ENCODE measurements at regions not wholly inside any gene's neighbourhood (a gene's known extent, or its start where the extent isn't known, plus 50 kb on each side); places are given as distances from the start of the nearest gene placed in this dataset.

- TF ChIP-seq CTCF (IDR thresholded peaks at IDR 0.05) (no peak), POLR2A (IDR thresholded peaks at IDR 0.05) (no peak)
Measured at GRCh38 chr5:116887104-116887503, 312.5 kb upstream of the SEMA6A start.
